ENCODE measurements at regions not wholly inside any gene's neighbourhood (a gene's known extent, or its start where the extent isn't known, plus 50 kb on each side); places are given as distances from the start of the nearest gene placed in this dataset.

- no peaks in the 10 kb centered on the region for H3K9me3 ChIP-seq
- no peak for DNase-seq
- H3K4me3 ChIP-seq: no peak overlapping the region
- no peak for TF ChIP-seq CTCF (IDR thresholded peaks at IDR 0.05)
- no peak for TF ChIP-seq POLR2AphosphoS5 (IDR thresholded peaks at IDR 0.05)
- TF ChIP-seq EP300 (IDR thresholded peaks at IDR 0.05; ENCODE audit: low read depth): no peak
- no peak for TF ChIP-seq POLR2A (IDR thresholded peaks at IDR 0.05)
- no peak overlapping the region for H3K27ac ChIP-seq
- H3K36me3 ChIP-seq: no peaks in the 10 kb centered on the region
- intact Hi-C loops (cut with DNase I; ENCODE audit: low total_unique reads) (no loop called here), in situ Hi-C loops (cut with MboI; ENCODE audit: low pct_ligation_motif_present in 1 of 4, low pct_unique_long_range_greater_than_20kb in 1 of 4, low sequenced_read_pairs in 3 of 4) (no loop called here)
- H3K4me1 ChIP-seq: no peaks in the 10 kb centered on the region
- no peaks in the 10 kb centered on the region for H3K27me3 ChIP-seq
Measured at GRCh38 chr9:79012561-79012960, 559.2 kb upstream of the TLE4 start.

GRCh38 chr9:79013715-79014610 lies 557.8 kb upstream of the TLE4 start:
- DNase-seq: no peak
- Histone ChIP-seq H3K27ac (no peak overlapping the region), H3K36me3 (no peaks in the 10 kb centered on the region), H3K4me1 (no peaks in the 10 kb centered on the region), H3K9me3 (no peaks in the 10 kb centered on the region), H3K4me3 (no peak overlapping the region), H3K27me3 (no peaks in the 10 kb centered on the region)
- 43 to 70% methylated on average over 3 of the region's 3 CpGs for WGBS, 2 donors (ENCODE audit: low coverage in 1 of 2)
- in situ Hi-C loops (cut with MboI; ENCODE audit: low pct_ligation_motif_present in 1 of 4, low pct_unique_long_range_greater_than_20kb in 1 of 4, low sequenced_read_pairs in 3 of 4) (no loop called here), intact Hi-C loops (cut with DNase I; ENCODE audit: low total_unique reads) (no loop called here)
- no peak for TF ChIP-seq CTCF (IDR thresholded peaks at IDR 0.05)
- no peak for TF ChIP-seq POLR2AphosphoS5 (IDR thresholded peaks at IDR 0.05)
- no peak for TF ChIP-seq EP300 (IDR thresholded peaks at IDR 0.05; ENCODE audit: low read depth)
- TF ChIP-seq POLR2A (IDR thresholded peaks at IDR 0.05): no peak

- H3K4me3 ChIP-seq: no peak overlapping the region
- H3K4me1 ChIP-seq: no peaks in the 10 kb centered on the region
- DNase-seq: no peak
- in situ Hi-C loops (cut with MboI; ENCODE audit: low pct_ligation_motif_present in 1 of 4, low pct_unique_long_range_greater_than_20kb in 1 of 4, low sequenced_read_pairs in 3 of 4): no loop called here
- intact Hi-C loops (cut with DNase I; ENCODE audit: low total_unique reads): no loop called here
- 29 to 39% methylated on average over 2 to 5 of the region's 5 CpGs for WGBS, 2 donors (ENCODE audit: low coverage in 1 of 2)
- TF ChIP-seq POLR2AphosphoS5 (IDR thresholded peaks at IDR 0.05): no peak
- TF ChIP-seq POLR2A (IDR thresholded peaks at IDR 0.05): no peak
- TF ChIP-seq EP300 (IDR thresholded peaks at IDR 0.05; ENCODE audit: low read depth): no peak
- H3K27ac ChIP-seq: no peak overlapping the region
- no peaks in the 10 kb centered on the region for H3K36me3 ChIP-seq
- H3K9me3 ChIP-seq: no peaks in the 10 kb centered on the region
- no peaks in the 10 kb centered on the region for H3K27me3 ChIP-seq
Measured at GRCh38 chr9:79014929-79015699, 556.7 kb upstream of the TLE4 start.

GRCh38 chr9:79015951-79016350 lies 555.8 kb upstream of the TLE4 start:
- H3K27ac ChIP-seq: no peak overlapping the region
- no peaks in the 10 kb centered on the region for H3K27me3 ChIP-seq
- H3K9me3 ChIP-seq: no peaks in the 10 kb centered on the region
- no peak for DNase-seq
- intact Hi-C loops (cut with DNase I; ENCODE audit: low total_unique reads) (no loop called here), in situ Hi-C loops (cut with MboI; ENCODE audit: low pct_ligation_motif_present in 1 of 4, low pct_unique_long_range_greater_than_20kb in 1 of 4, low sequenced_read_pairs in 3 of 4) (no loop called here)
- TF ChIP-seq POLR2AphosphoS5 (IDR thresholded peaks at IDR 0.05): no peak
- TF ChIP-seq EP300 (IDR thresholded peaks at IDR 0.05; ENCODE audit: low read depth): no peak
- no peak for TF ChIP-seq CTCF (IDR thresholded peaks at IDR 0.05)
- no peak for TF ChIP-seq POLR2A (IDR thresholded peaks at IDR 0.05)
- no peaks in the 10 kb centered on the region for H3K4me1 ChIP-seq
- H3K36me3 ChIP-seq: no peaks in the 10 kb centered on the region
- no peak overlapping the region for H3K4me3 ChIP-seq
- WGBS, 2 donors (ENCODE audit: low coverage in 1 of 2): 58 to 78% methylated on average over 2 to 4 of the region's 4 CpGs

All from transverse colon (tissue), 4 donors.